Endodermal cell (in vitro differentiated cells): ENCODE measurements at regions not wholly inside any gene's neighbourhood (a gene's known extent, or its start where the extent isn't known, plus 50 kb on each side); places are given as distances from the start of the nearest gene placed in this dataset.

Source experiments
- DNase-seq: peaks from one replicate; pipeline ENCODE4 v3.0.0-alpha.2; 2017
- H3K27ac ChIP-seq: 2 replicates; pipeline ENCODE4 v1.5.1; 2013; ENCODE audit warnings: mild to moderate bottlenecking, low read depth, low read length, moderate library complexity
- H3K27me3 ChIP-seq: 2 replicates; pipeline ENCODE4 v1.6.1; 2013; ENCODE audit warnings: mild to moderate bottlenecking, low read length, moderate library complexity; ENCODE audit not compliant: insufficient read depth, control insufficient read depth, poor library complexity, severe bottlenecking
- H3K36me3 ChIP-seq: 2 replicates; pipeline ENCODE4 v1.7.0; 2013; ENCODE audit warnings: mild to moderate bottlenecking, low read length, moderate library complexity; ENCODE audit not compliant: control insufficient read depth, insufficient read depth
- H3K4me1 ChIP-seq: one replicate; pipeline ENCODE4 v1.7.0; 2013; ENCODE audit warnings: low read length; ENCODE audit not compliant: control insufficient read depth, insufficient read depth
- H3K4me3 ChIP-seq: 2 replicates; pipeline ENCODE4 v1.5.1; 2013; ENCODE audit warnings: mild to moderate bottlenecking, low read length, moderate library complexity
- H3K9ac ChIP-seq: 2 replicates; pipeline ENCODE4 v1.6.1; 2013; ENCODE audit warnings: mild to moderate bottlenecking, low read length, moderate library complexity; ENCODE audit not compliant: poor library complexity, severe bottlenecking; ENCODE audit errors: extremely low read depth
- H3K9me3 ChIP-seq: 2 replicates; pipeline ENCODE4 v1.6.1; 2013; ENCODE audit warnings: mild to moderate bottlenecking, low read length, moderate library complexity; ENCODE audit not compliant: control insufficient read depth
- H3K27ac Mint-ChIP-seq: 2 replicates; pipeline ENCODE4 v1.8.0; 2020; ENCODE audit warnings: mixed read lengths
- H3K27me3 Mint-ChIP-seq: 2 replicates; pipeline ENCODE4 v1.8.0; 2021; ENCODE audit warnings: mild to moderate bottlenecking, mixed read lengths; ENCODE audit not compliant: insufficient read depth
- H3K36me3 Mint-ChIP-seq: 2 replicates; pipeline ENCODE4 v1.8.0; 2020; ENCODE audit warnings: low read depth, mixed read lengths
- H3K4me1 Mint-ChIP-seq: 2 replicates; pipeline ENCODE4 v1.8.0; 2020; ENCODE audit warnings: mixed read lengths
- H3K4me3 Mint-ChIP-seq: 2 replicates; pipeline ENCODE4 v1.8.0; 2020; ENCODE audit warnings: mild to moderate bottlenecking, moderate library complexity, mixed read lengths
- H3K9me3 Mint-ChIP-seq: 2 replicates; pipeline ENCODE4 v1.8.0; 2020; ENCODE audit warnings: mild to moderate bottlenecking, mixed read lengths
- CTCF ChIP-seq: fragments of 200-600 bp; sonication (generic); conservative IDR thresholded peaks from 2 replicates; pipeline ENCODE4 v1.5.0; 2021; ENCODE audit warnings: antibody characterized with exemption, mild to moderate bottlenecking
- WGBS, 2 experiments: methylation state at CpG; one replicate each; pipeline versions ENCODE4 v1.1.5 to v1.1.7; 2013; ENCODE audit warnings: missing lambda C conversion rate in 2 of 2, mixed read lengths in 1 of 2; ENCODE audit not compliant: insufficient coverage in 1 of 2, insufficient read length in 1 of 2; 5-methylcytosine and 5-hydroxymethylcytosine counted together

- peaks cover 18% of the 10 kb centered on the region for H3K4me1 Mint-ChIP-seq
- H3K27ac Mint-ChIP-seq, result no peak overlapping the region
- DNase-seq, result no peak
- H3K4me1 ChIP-seq, result peaks cover 8% of the 10 kb centered on the region
- H3K4me3 Mint-ChIP-seq, result no peak overlapping the region
- no peak for TF ChIP-seq CTCF
- H3K4me3 ChIP-seq, result no peak overlapping the region
- H3K27me3 Mint-ChIP-seq, result peaks cover 5% of the 10 kb centered on the region
- H3K36me3 ChIP-seq, result no peaks in the 10 kb centered on the region
- H3K9ac ChIP-seq, result no peak overlapping the region
- H3K27ac ChIP-seq, result no peak overlapping the region
- no peaks in the 10 kb centered on the region for H3K27me3 ChIP-seq
- H3K36me3 Mint-ChIP-seq, result no peaks in the 10 kb centered on the region
- H3K9me3 Mint-ChIP-seq, result no peaks in the 10 kb centered on the region
- WGBS, 2 experiments, result 93% methylated on average over 3 of the region's 3 CpGs
- no peaks in the 10 kb centered on the region for H3K9me3 ChIP-seq
Measured at GRCh38 chr3:188036375-188037194, 117.4 kb upstream of the LPP start.

- peaks cover 8% of the 10 kb centered on the region for H3K4me1 ChIP-seq
- H3K4me3 ChIP-seq, result no peak overlapping the region
- Mint-ChIP-seq H3K4me1 (peaks cover 18% of the 10 kb centered on the region), H3K36me3 (no peaks in the 10 kb centered on the region), H3K27me3 (peaks cover 5% of the 10 kb centered on the region), H3K9me3 (no peaks in the 10 kb centered on the region), H3K4me3 (no peak overlapping the region), H3K27ac (no peak overlapping the region)
- no peaks in the 10 kb centered on the region for H3K27me3 ChIP-seq
- WGBS, 2 experiments, result 52 to 55% methylated on average over 2 to 5 of the region's 5 CpGs
- H3K9ac ChIP-seq, result no peak overlapping the region
- no peaks in the 10 kb centered on the region for H3K36me3 ChIP-seq
- no peaks in the 10 kb centered on the region for H3K9me3 ChIP-seq
- H3K27ac ChIP-seq, result no peak overlapping the region
- peak; percentile 76 for DNase-seq
- peak; percentile 81 for TF ChIP-seq CTCF
Measured at GRCh38 chr3:188037195-188037718, 116.7 kb upstream of the LPP start.

- peaks cover 5% of the 10 kb centered on the region for H3K27me3 Mint-ChIP-seq
- no peak for DNase-seq
- H3K36me3 Mint-ChIP-seq, result no peaks in the 10 kb centered on the region
- WGBS, 2 experiments, result 91 to 100% methylated on average over 4 to 6 of the region's 6 CpGs
- peaks cover 8% of the 10 kb centered on the region for H3K4me1 ChIP-seq
- no peaks in the 10 kb centered on the region for H3K9me3 Mint-ChIP-seq
- H3K27ac Mint-ChIP-seq, result no peak overlapping the region
- no peak overlapping the region for H3K27ac ChIP-seq
- no peak overlapping the region for H3K4me3 Mint-ChIP-seq
- H3K9me3 ChIP-seq, result no peaks in the 10 kb centered on the region
- TF ChIP-seq CTCF, result no peak
- H3K9ac ChIP-seq, result no peak overlapping the region
- peaks cover 18% of the 10 kb centered on the region for H3K4me1 Mint-ChIP-seq
- no peak overlapping the region for H3K4me3 ChIP-seq
- no peaks in the 10 kb centered on the region for H3K27me3 ChIP-seq
- H3K36me3 ChIP-seq, result no peaks in the 10 kb centered on the region
Measured at GRCh38 chr3:188037965-188038581, 115.9 kb upstream of the LPP start.
